ENCODE measurements at regions not wholly inside any gene's neighbourhood (a gene's known extent, or its start where the extent isn't known, plus 50 kb on each side); places are given as distances from the start of the nearest gene placed in this dataset.
"Not testable (repeated sequence)": the region's sequence is repeated elsewhere in the genome, so short reads cannot be mapped to it uniquely, and the experiment has no call there.

DNA sequence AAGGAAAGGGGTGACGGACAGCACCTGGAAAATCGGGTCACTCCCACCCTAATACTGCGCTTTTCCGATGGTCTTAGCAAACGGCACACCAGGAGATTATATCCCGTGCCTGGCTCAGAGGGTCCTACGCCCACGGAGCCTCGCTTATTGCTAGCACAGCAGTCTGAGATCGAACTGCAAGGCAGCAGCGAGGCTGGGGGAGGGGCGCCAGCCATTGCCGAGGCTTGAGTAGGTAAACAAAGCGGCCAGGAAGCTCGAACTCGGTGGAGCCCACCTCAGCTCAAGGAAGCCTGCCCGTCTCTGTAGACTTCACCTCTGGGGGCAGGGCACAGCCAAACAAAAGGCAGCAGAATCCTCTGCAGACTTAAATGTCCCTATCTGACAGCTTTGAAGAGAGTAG lies 91.5 kb upstream of the MBIP start:
- not testable (repeated sequence) for DNase-seq (ENCODE audit: low read depth)

- DNase-seq (ENCODE audit: low read depth): no peak
Observed at GRCh38 chr14:36408388-36408787, 88.0 kb upstream of the MBIP start.

- no peak for DNase-seq (ENCODE audit: low read depth)
Observed at GRCh38 chr14:36405589-36406274, 85.3 kb upstream of the MBIP start.

- no peak for DNase-seq (ENCODE audit: low read depth)
Observed at GRCh38 chr14:36402867-36403266, 82.4 kb upstream of the MBIP start.

DNA sequence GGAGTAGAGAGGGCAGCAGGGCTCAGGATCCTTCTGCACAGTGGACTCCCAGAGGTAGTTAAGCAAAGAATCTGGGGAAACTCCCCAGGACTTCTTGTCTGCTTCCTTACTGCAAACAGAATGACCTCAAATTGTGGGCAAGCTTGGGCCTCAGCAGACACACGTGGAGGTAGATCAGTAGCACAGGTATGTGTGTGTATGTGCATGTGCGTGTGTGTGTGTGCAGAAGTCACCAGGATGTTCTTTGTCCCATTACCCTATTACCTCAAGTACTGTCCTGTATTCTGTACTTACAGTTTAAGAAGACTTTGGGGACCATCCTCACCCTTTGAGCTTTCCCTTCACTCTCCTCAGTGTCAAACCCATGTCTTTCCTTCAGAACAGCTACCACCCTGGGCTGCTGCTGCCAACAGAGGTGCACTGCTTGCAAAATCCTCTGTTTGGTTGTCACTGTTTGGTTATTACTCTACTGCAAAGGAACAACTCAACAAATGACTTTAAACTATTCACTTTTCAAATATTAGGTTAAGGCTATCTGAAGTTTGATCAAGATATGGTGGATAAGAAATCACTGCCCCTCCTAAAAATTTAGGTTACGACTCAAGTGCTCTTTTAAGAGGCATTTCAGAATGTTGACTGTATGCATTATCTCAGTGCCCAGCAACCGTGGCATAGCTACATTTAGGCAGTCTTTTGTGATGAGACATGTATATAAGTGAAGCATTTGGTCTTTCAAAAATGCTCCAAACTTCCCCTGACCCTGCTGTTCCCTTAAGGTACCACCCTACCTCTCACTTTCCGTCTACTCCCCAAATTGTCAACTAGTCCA lies 78.2 kb upstream of the MBIP start:
- no peak for DNase-seq (ENCODE audit: low read depth)

DNA sequence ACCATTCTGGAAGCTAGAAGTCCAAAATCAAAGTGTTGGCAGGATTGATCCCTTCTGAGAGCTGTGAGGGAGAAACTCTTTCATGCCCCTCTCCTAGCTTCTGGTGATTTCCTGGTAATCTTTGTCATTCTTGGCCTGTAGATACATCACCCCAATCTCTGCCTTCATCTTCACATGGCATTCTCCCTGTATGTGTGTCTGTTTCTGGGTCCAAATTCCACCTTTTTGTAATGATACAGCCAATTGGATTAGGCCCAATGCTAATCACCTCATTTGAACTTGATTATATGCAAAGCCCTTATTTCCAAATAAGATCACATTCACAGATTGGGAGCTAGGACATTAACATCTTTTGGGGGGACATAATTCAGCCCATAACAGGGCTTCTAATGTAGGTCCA lies 76.9 kb upstream of the MBIP start:
- DNase-seq (ENCODE audit: low read depth): no peak

GRCh38 chr14:36396798-36397197 lies 76.4 kb upstream of the MBIP start:
- no peak for DNase-seq (ENCODE audit: low read depth)

DNA sequence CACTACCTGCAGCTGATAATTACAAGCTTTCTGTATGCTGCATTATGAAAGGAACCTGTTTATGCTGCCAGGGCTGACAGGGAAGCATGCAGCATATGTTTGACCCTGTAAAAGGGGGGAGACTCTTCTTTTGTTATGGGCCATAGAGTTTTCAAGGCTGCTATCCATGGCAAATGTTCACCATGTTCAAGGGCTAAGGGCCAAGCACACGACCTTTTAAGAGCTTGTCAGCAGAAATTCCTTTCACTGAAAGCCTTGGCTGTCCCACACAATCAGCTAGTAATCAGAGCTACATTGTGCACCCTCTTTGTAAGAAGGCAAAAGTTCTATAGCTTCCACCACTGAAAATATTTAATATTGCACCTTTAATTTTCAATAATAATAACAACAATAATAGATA lies 74.2 kb upstream of the MBIP start:
- no peak for DNase-seq (ENCODE audit: low read depth)

GRCh38 chr14:36390718-36391117 lies 70.3 kb upstream of the MBIP start:
- no peak for DNase-seq (ENCODE audit: low read depth)

GRCh38 chr14:36383767-36384431 lies 63.5 kb upstream of the MBIP start:
- no peak for DNase-seq (ENCODE audit: low read depth)

GRCh38 chr14:36373982-36374673 lies 53.7 kb upstream of the MBIP start:
- peak; percentile 46 for DNase-seq (ENCODE audit: low read depth)
